ENCODE measurements at regions not wholly inside any gene's neighbourhood (a gene's known extent, or its start where the extent isn't known, plus 50 kb on each side); places are given as distances from the start of the nearest gene placed in this dataset.
"Not testable (repeated sequence)": the region's sequence is repeated elsewhere in the genome, so short reads cannot be mapped to it uniquely, and the experiment has no call there.

- TF ChIP-seq, protein P1, sequence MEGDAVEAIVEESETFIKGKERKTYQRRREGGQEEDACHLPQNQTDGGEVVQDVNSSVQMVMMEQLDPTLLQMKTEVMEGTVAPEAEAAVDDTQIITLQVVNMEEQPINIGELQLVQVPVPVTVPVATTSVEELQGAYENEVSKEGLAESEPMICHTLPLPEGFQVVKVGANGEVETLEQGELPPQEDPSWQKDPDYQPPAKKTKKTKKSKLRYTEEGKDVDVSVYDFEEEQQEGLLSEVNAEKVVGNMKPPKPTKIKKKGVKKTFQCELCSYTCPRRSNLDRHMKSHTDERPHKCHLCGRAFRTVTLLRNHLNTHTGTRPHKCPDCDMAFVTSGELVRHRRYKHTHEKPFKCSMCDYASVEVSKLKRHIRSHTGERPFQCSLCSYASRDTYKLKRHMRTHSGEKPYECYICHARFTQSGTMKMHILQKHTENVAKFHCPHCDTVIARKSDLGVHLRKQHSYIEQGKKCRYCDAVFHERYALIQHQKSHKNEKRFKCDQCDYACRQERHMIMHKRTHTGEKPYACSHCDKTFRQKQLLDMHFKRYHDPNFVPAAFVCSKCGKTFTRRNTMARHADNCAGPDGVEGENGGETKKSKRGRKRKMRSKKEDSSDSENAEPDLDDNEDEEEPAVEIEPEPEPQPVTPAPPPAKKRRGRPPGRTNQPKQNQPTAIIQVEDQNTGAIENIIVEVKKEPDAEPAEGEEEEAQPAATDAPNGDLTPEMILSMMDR (optimal IDR thresholded peaks at IDR 0.05 in 1 of 3, IDR thresholded peaks at IDR 0.05 in 1 of 3, conservative IDR thresholded peaks at IDR 0.05 in 1 of 3; ENCODE audit: extremely low read depth in 1 of 3, insufficient read depth in 2 of 3, low read length in 3 of 3), result not testable (repeated sequence)
- TF ChIP-seq EZH2 (IDR thresholded peaks at IDR 0.05; ENCODE audit: low read length), result not testable (repeated sequence)
These were observed 261.8 kb downstream of the RAP2B start for GRCh38 chr3:153423820-153424219.
